GM12874 (cell line): ENCODE measurements at regions not wholly inside any gene's neighbourhood (a gene's known extent, or its start where the extent isn't known, plus 50 kb on each side); places are given as distances from the start of the nearest gene placed in this dataset.

Source experiments
- TF ChIP-seq, protein P1 (sequence below): IDR thresholded peaks from 2 replicates; pipeline ENCODE4 v1.5.1; 2011; ENCODE audit warnings: low read depth, mild to moderate bottlenecking, control low read depth, low read length, moderate library complexity; ENCODE audit not compliant: insufficient read depth

DNA sequence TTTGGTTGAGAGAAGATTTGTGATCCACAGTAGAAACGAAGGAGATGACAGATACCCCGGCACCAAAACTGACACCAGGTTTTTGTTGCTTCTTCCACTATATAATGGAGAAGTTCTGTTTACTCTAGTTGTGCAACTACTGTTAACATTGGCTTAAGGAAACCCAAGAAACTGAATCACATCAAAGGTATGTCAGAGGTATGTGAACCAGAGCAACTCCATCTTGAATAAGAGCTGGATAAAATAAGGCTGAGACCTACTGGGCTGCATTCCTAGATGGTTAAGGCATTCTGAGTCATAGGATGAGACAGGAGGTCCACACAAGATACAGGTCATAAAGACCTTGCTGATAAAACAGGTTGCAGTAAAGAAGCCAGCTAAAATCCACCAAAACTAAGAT lies 173.7 kb upstream of the CAMK1G start:
- TF ChIP-seq, protein P1, sequence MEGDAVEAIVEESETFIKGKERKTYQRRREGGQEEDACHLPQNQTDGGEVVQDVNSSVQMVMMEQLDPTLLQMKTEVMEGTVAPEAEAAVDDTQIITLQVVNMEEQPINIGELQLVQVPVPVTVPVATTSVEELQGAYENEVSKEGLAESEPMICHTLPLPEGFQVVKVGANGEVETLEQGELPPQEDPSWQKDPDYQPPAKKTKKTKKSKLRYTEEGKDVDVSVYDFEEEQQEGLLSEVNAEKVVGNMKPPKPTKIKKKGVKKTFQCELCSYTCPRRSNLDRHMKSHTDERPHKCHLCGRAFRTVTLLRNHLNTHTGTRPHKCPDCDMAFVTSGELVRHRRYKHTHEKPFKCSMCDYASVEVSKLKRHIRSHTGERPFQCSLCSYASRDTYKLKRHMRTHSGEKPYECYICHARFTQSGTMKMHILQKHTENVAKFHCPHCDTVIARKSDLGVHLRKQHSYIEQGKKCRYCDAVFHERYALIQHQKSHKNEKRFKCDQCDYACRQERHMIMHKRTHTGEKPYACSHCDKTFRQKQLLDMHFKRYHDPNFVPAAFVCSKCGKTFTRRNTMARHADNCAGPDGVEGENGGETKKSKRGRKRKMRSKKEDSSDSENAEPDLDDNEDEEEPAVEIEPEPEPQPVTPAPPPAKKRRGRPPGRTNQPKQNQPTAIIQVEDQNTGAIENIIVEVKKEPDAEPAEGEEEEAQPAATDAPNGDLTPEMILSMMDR: no peak

DNA sequence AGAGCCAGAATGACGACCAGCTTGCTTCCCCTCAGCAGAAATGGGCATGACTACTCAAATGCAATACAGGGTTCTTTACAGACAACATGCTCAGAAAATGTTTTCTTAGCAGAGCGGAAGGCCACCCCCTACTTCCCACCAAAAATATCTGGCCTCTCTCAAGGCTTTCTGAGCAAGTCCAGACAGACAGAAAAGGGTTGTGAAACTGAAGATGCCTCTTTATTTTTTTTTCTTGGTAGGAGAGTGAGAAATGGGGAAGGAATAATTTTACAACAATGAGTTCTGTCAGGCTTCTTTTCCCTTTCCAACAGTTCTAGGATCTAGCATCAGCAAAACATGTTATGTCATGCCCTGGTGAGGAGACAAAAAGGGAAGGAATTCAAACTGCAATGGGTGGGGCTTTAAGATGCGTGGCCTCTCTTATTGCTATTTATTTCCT lies 172.0 kb upstream of the CAMK1G start:
- TF ChIP-seq, protein P1: no peak

DNA sequence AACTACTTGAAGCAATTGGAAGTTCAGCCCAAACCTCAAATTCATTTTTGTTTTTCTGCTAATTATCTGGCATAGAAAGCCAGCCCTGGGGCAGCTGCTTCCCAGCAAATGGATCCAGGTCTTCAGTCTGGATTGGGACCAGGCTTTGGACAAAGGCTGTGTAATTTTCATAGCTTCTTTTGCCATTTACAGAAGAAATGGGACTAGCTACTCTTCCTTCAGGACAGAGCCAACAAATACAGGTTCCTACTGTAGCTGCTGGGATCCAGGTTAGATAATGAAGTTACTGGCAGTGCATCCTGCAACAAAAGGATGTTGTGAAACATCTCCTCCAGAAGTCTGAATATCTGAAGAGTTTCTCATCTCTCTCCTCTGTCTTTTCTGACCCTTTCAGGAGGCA lies 171.5 kb upstream of the CAMK1G start:
- TF ChIP-seq, protein P1: no peak

DNA sequence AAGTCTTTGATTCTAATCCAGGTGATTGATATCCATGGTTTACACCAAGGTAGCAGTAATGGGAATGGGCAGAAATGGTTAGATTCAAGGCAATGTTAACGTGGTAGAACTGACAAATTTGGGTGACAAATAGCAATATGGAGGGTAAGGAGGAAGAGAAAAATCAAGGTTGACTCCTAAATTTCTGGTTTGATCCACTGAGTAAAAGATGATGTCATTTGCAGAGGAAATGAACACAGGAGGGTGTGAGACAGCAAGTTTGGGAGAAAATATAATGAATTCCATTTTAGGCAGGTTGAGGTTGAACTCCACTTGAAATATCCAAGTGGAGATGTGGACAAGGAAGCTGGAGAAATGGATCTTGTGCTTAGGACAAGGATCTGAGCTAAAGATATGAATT lies 170.9 kb upstream of the CAMK1G start:
- TF ChIP-seq, protein P1: no peak

DNA sequence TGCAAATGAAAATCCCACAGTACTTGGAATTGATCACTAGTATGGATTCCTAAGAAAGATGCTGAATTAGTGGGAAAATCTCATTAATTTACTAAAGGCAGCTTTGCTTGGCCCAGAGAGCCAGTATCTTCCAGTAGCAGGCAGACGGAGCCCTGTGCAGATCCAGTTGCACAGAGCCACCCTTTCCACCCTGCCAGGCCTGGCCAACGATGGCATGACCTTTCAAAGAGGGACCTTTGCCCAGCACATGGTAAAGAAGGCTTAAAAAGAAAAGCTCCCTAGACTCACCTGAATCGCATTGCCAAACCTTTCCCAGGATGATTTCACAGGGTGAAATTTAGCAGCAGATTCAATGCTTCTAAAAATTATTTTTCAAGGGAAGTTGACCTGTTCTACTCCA lies 170.5 kb upstream of the CAMK1G start:
- TF ChIP-seq, protein P1: no peak

DNA sequence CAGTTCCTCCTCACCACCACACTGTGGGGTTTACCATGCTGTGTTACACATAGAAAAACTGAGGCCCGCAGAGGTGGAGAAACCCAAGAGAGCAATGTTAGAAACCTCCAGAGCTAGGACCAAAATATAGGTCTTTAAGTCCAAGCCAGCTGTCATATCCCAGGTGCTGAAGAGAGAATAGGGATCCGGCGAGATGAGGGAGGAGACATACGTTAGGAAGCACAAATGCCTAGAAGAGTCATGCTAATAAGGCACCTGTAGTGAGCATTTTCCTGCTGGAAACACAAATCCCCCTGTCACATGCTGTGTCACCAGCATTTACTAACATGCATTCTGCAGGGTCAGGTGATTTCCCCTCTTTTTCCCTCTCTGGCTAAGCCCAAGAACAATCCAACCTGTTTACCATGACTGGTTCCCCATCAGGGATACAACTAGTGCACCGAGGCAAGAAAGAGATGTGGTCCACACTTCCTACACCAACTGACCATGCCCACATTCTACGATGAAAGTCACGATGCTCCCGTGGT lies 168.6 kb upstream of the CAMK1G start:
- TF ChIP-seq, protein P1: no peak

DNA sequence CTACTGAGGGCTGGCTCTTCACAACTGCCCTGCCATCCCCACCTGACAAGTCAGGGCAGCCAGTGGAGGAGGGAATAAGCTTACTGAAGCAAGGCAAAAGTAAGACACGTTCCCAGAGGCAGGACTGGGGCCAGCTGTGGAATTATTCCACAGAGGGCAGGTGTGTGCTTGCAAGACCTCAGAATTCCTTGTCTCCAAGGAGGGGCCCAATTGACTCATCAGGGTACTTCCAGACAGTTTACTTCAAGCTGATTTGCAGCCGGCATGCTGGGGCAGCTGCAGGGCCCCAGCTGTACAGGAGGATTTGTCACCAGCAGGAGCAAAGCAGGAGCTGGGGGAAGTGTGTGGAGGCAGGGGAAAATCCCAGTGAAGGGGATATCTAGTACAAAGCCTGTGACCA lies 167.5 kb upstream of the CAMK1G start:
- TF ChIP-seq, protein P1: no peak
